GM12878 (cell line): ENCODE measurements at regions not wholly inside any gene's neighbourhood (a gene's known extent, or its start where the extent isn't known, plus 50 kb on each side); places are given as distances from the start of the nearest gene placed in this dataset.

Source experiments
- ATAC-seq: fragments of 200-7000 bp; cut with Tn5 transposase; 3 replicates; pipeline ENCODE4 v1.9.1; 2020; ENCODE audit warnings: mild to moderate bottlenecking, moderate library complexity
- BruUV-seq: library from RNA; stranded (reverse); fragments of 400-500 nt; replicated peaks from 2 replicates; lab custom pipeline; 2021; lab: Mats Ljungman, UMichigan
- CTCF ChIA-PET: fragments of 300-600 bp; sonication (Branson Sonifier 250); formaldehyde crosslinking; extraction: SDS; loops from one replicate; lab custom pipeline; 2021; ENCODE audit warnings: inconsistent platforms; lab: Yijun Ruan, JAX
- POLR2A ChIA-PET: fragments of 350-600 bp; formaldehyde crosslinking; extraction: SDS; loops from one replicate; lab custom pipeline; 2021; ENCODE audit warnings: inconsistent platforms; lab: Charles Lee
- RAD21 ChIA-PET: fragments of 300-600 bp; sonication (Branson Sonifier 250); formaldehyde crosslinking; loops from one replicate; lab custom pipeline; 2023; ENCODE audit warnings: antibody characterized with exemption; ENCODE audit not compliant: unreplicated experiment; lab: Charles Lee
- SMC1A ChIA-PET: fragments of 300-600 bp; sonication (Branson Sonifier 250); formaldehyde crosslinking; loops from one replicate; lab custom pipeline; 2023; ENCODE audit not compliant: unreplicated experiment, uncharacterized antibody; lab: Charles Lee
- DNase-seq: peaks from one replicate; pipeline ENCODE4 v3.0.0-alpha.2; 2011; ENCODE audit warnings: low read depth, low spot score
- FAIRE-seq: peaks from 3 replicates; lab custom pipeline; 2011; peaks lifted over from hg19 to GRCh38; lab: Jason Lieb, UNC
- H2AFZ ChIP-seq: 2 replicates; pipeline ENCODE4 v1.6.0; 2011; ENCODE audit warnings: low read depth, low read length, control low read depth; ENCODE audit not compliant: control insufficient read depth
- H3K27ac ChIP-seq: 2 replicates; pipeline ENCODE4 v1.5.1; 2011; ENCODE audit warnings: control low read depth; ENCODE audit not compliant: control insufficient read depth, insufficient read depth
- H3K27me3 ChIP-seq, 2 experiments: replicated peaks in 1 of 2; 2 replicates each; pipeline versions ENCODE4 v1.6.0 to v1.6.1; 2011; ENCODE audit warnings: low read length in 1 of 2; ENCODE audit not compliant: control insufficient read depth in 2 of 2, insufficient read depth in 2 of 2
- H3K36me3 ChIP-seq, 2 experiments: 2 replicates each; pipeline ENCODE4 v1.5.1; 2011; ENCODE audit warnings: low read length in 1 of 2; ENCODE audit not compliant: control insufficient read depth in 2 of 2, insufficient read depth in 2 of 2
- H3K4me1 ChIP-seq: 2 replicates; pipeline ENCODE4 v1.6.1; 2011; ENCODE audit warnings: mild to moderate bottlenecking, low read length, moderate library complexity, mixed read lengths; ENCODE audit not compliant: control insufficient read depth, insufficient read depth
- H3K4me2 ChIP-seq: 2 replicates; pipeline ENCODE4 v1.6.0; 2011; ENCODE audit warnings: control low read depth; ENCODE audit not compliant: control insufficient read depth, insufficient read depth
- H3K4me3 ChIP-seq: fragments of 200-600 bp; sonication (generic); 2 replicates; pipeline ENCODE4 v1.5.1; 2016
- H3K79me2 ChIP-seq: 2 replicates; pipeline ENCODE4 v1.6.0; 2011; ENCODE audit warnings: low read length; ENCODE audit not compliant: control insufficient read depth, insufficient read depth
- H3K9ac ChIP-seq: 2 replicates; pipeline ENCODE4 v1.8.0; 2011; ENCODE audit warnings: low read length, control low read depth, mixed read lengths; ENCODE audit not compliant: control insufficient read depth, insufficient read depth
- H3K9me3 ChIP-seq: replicated peaks from 3 replicates; pipeline ENCODE4 v1.5.1; 2011; ENCODE audit warnings: mild to moderate bottlenecking, low read length; ENCODE audit not compliant: control insufficient read depth, insufficient read depth
- H4K20me1 ChIP-seq: 2 replicates; pipeline ENCODE4 v1.6.0; 2011; ENCODE audit not compliant: control insufficient read depth, insufficient read depth
- CHD4 ChIP-seq: fragments of 200-600 bp; sonication (generic); IDR thresholded peaks from 2 replicates; pipeline ENCODE4 v1.6.1; 2016; ENCODE audit warnings: mild to moderate bottlenecking
- CREB1 ChIP-seq: IDR thresholded peaks from 2 replicates; pipeline ENCODE4 v1.6.1; 2012; ENCODE audit warnings: low read depth, mild to moderate bottlenecking, inconsistent platforms
- EZH2 ChIP-seq: IDR thresholded peaks from 2 replicates; pipeline ENCODE4 v1.6.1; 2012; ENCODE audit warnings: low read depth, mild to moderate bottlenecking, control low read depth, inconsistent platforms, low read length, borderline replicate concordance; ENCODE audit not compliant: control insufficient read depth
- FOXK2 ChIP-seq: fragments of 450-650 bp; IDR thresholded peaks from 2 replicates; pipeline ENCODE4 v1.6.1; 2017; ENCODE audit warnings: mild to moderate bottlenecking, moderate library complexity
- HCFC1 ChIP-seq: fragments of 150-350 bp; IDR thresholded peaks from 2 replicates; pipeline ENCODE4 v1.6.1; 2014; ENCODE audit warnings: low read length
- JUNB ChIP-seq: IDR thresholded peaks from 2 replicates; pipeline ENCODE4 v1.6.1; 2016; ENCODE audit warnings: antibody characterized with exemption, mild to moderate bottlenecking
- KDM1A ChIP-seq: fragments of 200-600 bp; sonication (generic); IDR thresholded peaks from 2 replicates; pipeline ENCODE4 v1.6.1; 2016; ENCODE audit warnings: borderline replicate concordance
- MEF2B ChIP-seq: fragments of 450-650 bp; IDR thresholded peaks from 2 replicates; pipeline ENCODE4 v1.6.1; 2018; ENCODE audit warnings: mild to moderate bottlenecking, moderate library complexity; ENCODE audit not compliant: partially characterized antibody, poor library complexity, severe bottlenecking
- PML ChIP-seq: IDR thresholded peaks from 2 replicates; pipeline ENCODE4 v1.6.1; 2012; ENCODE audit warnings: low read length, inconsistent platforms
- RBBP5 ChIP-seq: fragments of 200-600 bp; sonication (generic); conservative IDR thresholded peaks from 2 replicates; pipeline ENCODE4 v1.6.1; 2016
- TCF3 ChIP-seq: IDR thresholded peaks from 2 replicates; pipeline ENCODE4 v1.6.1; 2012; ENCODE audit warnings: low read depth, mild to moderate bottlenecking, low read length, borderline replicate concordance; ENCODE audit not compliant: insufficient read depth
- ZNF274 ChIP-seq: IDR thresholded peaks from one replicate; pipeline ENCODE4 v1.8.0; 2011; ENCODE audit not compliant: insufficient read length, insufficient read depth
- WGBS: methylation state at CpG from one replicate; pipeline ENCODE4 v1.1.6; 2016; ENCODE audit warnings: low lambda C conversion rate; ENCODE audit not compliant: insufficient replicate concordance, insufficient coverage; ENCODE audit errors: missing lambda C conversion rate; 5-methylcytosine and 5-hydroxymethylcytosine counted together
- in situ Hi-C: fragments of 300-500 bp; cut with MboI; formaldehyde crosslinking; loops from 9 replicates; pipeline ENCODE4 v1.14.3; 2018; ENCODE audit warnings: mixed read lengths
- intact Hi-C: fragments of 100-400 bp; cut with micrococcal nuclease; formaldehyde crosslinking; loops from one replicate; pipeline ENCODE4 v1.14.2; 2022; ENCODE audit not compliant: unreplicated experiment

- ATAC-seq (no peak), FAIRE-seq (no peak), DNase-seq (no peak)
- no TSS peak for BruUV-seq
- Histone ChIP-seq H3K27ac (no peak overlapping the region), H4K20me1 (no peaks in the 10 kb centered on the region), H3K36me3 (no peaks in the 10 kb centered on the region), H3K4me3 (no peak overlapping the region), H3K9ac (no peak overlapping the region), H3K4me2 (no peak overlapping the region), H3K4me1 (no peaks in the 10 kb centered on the region), H3K79me2 (no peaks in the 10 kb centered on the region), H2AFZ (no peak overlapping the region), H3K27me3 (no peaks in the 10 kb centered on the region), H3K9me3 (no peaks in the 10 kb centered on the region; the same call in 2 of the 3 replicates)
- CTCF ChIA-PET = no interaction called here
- in situ Hi-C loops = no loop called here
- intact Hi-C loops = no loop called here
- RAD21 ChIA-PET = no interaction called here
- WGBS = 12% methylated on average over 15 of the region's 15 CpGs
- POLR2A ChIA-PET = no interaction called here
- SMC1A ChIA-PET = no interaction called here
- no peak for TF ChIP-seq PML
- no peak for TF ChIP-seq ZNF274
- no peak for TF ChIP-seq HCFC1
- TF ChIP-seq RBBP5 = no peak
- no peak for TF ChIP-seq CHD4
- no peak for TF ChIP-seq CREB1
Measured at GRCh38 chr22:47371263-47372090, 609.0 kb downstream of the TBC1D22A start.

- H3K4me3 ChIP-seq = no peak overlapping the region
- CTCF ChIA-PET = no interaction called here
- in situ Hi-C loops = no loop called here
- H3K9ac ChIP-seq = no peak overlapping the region
- POLR2A ChIA-PET = no interaction called here
- RAD21 ChIA-PET = no interaction called here
- DNase-seq (no peak), ATAC-seq (no peak), FAIRE-seq (no peak)
- no peaks in the 10 kb centered on the region for H3K36me3 ChIP-seq
- H4K20me1 ChIP-seq = no peaks in the 10 kb centered on the region
- H2AFZ ChIP-seq = no peak overlapping the region
- no TSS peak for BruUV-seq
- SMC1A ChIA-PET = no interaction called here
- H3K4me2 ChIP-seq = no peak overlapping the region
- H3K27me3 ChIP-seq = no peaks in the 10 kb centered on the region
- no peaks in the 10 kb centered on the region; the same call in 2 of the 3 replicates for H3K9me3 ChIP-seq
- TF ChIP-seq FOXK2 (no peak), MEF2B (no peak), JUNB (no peak), KDM1A (no peak), EZH2 (no peak), TCF3 (no peak)
- no peak overlapping the region for H3K27ac ChIP-seq
- intact Hi-C loops = no loop called here
- H3K79me2 ChIP-seq = no peaks in the 10 kb centered on the region
- no peaks in the 10 kb centered on the region for H3K4me1 ChIP-seq
- WGBS = 29% methylated on average over 18 of the region's 18 CpGs
Measured at GRCh38 chr22:47370448-47371262, 608.2 kb downstream of the TBC1D22A start.
